ENCODE measurements at regions not wholly inside any gene's neighbourhood (a gene's known extent, or its start where the extent isn't known, plus 50 kb on each side); places are given as distances from the start of the nearest gene placed in this dataset.

DNA sequence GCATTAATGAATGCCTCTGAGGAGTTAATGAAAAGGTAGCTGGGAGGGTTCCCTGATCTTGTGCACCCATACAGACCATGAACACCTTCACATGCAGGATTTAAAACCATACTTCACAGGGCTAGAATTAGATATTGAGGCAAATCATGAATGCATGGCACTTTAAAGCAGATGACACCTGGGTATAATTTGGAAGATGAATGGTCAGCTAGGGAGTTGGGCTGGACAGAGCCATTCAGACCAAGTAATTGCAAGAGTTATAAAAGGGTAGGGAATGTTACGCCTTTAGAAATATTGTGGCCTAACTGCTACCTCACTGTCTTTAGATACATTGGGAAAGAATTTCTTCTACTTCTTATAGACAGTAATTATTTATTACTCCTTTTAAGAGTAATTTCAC is 89.1 kb upstream of the ZNF827 start:
- Histone ChIP-seq H3K36me3 (ENCODE audit: low read depth, missing control alignments) (no peaks in the 10 kb centered on the region), H3K27ac (no peak overlapping the region), H3K4me1 (peaks cover 3% of the 10 kb centered on the region), H3K27me3 (no peaks in the 10 kb centered on the region), H3K9me3 (no peaks in the 10 kb centered on the region), H3K4me3 (no peak overlapping the region)
- intact Hi-C loops (cut with DNase I; ENCODE audit: low total_unique reads) = no loop called here
- WGBS, 2 donors = 84 to 93% methylated on average over 1 of the region's 1 CpG
- DNase-seq = no peak
- TF ChIP-seq, protein P1, sequence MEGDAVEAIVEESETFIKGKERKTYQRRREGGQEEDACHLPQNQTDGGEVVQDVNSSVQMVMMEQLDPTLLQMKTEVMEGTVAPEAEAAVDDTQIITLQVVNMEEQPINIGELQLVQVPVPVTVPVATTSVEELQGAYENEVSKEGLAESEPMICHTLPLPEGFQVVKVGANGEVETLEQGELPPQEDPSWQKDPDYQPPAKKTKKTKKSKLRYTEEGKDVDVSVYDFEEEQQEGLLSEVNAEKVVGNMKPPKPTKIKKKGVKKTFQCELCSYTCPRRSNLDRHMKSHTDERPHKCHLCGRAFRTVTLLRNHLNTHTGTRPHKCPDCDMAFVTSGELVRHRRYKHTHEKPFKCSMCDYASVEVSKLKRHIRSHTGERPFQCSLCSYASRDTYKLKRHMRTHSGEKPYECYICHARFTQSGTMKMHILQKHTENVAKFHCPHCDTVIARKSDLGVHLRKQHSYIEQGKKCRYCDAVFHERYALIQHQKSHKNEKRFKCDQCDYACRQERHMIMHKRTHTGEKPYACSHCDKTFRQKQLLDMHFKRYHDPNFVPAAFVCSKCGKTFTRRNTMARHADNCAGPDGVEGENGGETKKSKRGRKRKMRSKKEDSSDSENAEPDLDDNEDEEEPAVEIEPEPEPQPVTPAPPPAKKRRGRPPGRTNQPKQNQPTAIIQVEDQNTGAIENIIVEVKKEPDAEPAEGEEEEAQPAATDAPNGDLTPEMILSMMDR (IDR thresholded peaks at IDR 0.05) = no peak
- no peak for TF ChIP-seq POLR2A (IDR thresholded peaks at IDR 0.05)

DNA sequence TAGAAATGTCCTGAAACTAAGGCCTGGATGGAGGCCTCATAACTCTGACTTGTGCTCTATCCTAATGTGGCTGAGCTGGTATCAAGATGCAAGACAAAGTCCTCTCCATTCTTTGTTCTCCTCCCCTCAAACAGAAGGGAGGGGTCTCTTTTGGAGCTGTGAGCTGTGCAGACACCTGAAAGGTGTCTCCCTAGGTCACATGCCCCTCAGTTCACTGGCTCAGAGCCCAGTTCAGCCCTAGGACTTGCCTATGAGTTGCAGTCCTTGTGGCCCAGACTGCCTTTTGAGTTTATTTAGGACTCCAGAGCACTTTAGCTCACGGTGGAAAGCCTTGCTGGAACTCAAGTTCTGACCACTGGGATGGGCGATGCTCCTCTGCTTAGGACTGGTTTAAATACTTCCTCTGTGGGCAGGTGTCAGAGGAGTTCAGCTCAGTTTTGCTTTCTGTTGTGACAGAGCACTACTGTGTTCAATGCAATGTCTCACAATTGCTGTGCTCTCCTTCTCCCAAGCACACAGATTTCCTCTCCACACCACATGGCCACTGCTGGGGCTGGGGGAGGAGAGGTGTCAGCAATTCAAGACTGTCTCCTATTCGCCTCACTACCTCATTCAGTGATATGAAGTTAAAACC is 84.8 kb upstream of the ZNF827 start:
- Histone ChIP-seq H3K36me3 (ENCODE audit: low read depth, missing control alignments) (no peaks in the 10 kb centered on the region), H3K4me3 (no peak overlapping the region), H3K27me3 (no peaks in the 10 kb centered on the region), H3K9me3 (no peaks in the 10 kb centered on the region), H3K27ac (no peak overlapping the region), H3K4me1 (no peaks in the 10 kb centered on the region)
- intact Hi-C loops (cut with DNase I; ENCODE audit: low total_unique reads) = no loop called here
- DNase-seq = no peak
- 89 to 92% methylated on average over 3 of the region's 3 CpGs for WGBS, 2 donors
- TF ChIP-seq POLR2A (IDR thresholded peaks at IDR 0.05) = no peak
- TF ChIP-seq, protein P1 (IDR thresholded peaks at IDR 0.05) = no peak

DNA sequence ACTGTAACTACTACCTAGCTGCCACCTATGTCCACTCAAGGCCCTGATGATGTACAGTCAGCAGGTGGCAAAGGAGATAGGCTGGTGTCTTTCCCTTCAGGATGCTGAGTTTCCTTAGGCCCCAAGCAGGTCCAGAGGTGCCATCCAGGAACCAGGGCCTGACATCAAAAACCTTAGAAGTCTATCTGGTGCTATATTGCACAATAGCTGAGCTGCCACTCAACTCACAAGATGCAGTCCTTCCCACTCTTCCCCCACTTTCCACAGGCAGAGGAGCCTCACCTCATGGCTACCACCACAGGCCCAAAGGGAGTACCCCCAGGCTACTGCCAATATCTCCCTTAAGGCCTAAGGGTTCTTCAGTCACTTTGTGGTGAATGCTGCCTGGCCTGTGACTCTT is 83.9 kb upstream of the ZNF827 start:
- DNase-seq = no peak

DNA sequence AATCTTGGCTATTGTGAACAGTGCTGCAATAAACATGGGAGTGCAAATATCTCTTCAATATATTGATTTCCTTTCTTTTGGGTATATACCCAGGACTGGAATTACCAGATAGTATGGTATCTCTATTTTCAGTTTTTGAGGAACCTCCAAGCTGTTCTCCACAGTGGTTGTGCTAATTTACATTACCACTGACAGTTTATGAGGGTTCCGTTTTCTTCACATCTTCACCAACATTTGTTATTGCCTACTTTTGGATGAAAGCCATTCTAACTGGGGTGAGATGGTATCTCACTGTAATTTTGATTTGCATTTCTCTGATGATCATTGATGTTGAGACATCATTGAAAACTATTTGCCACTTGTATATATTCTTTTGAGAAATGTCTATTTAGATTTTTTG is 79.6 kb upstream of the ZNF827 start:
- TF ChIP-seq POLR2A (IDR thresholded peaks at IDR 0.05) = no peak
- TF ChIP-seq, protein P1 (IDR thresholded peaks at IDR 0.05) = no peak
- no peak for DNase-seq
- Histone ChIP-seq H3K27ac (no peak overlapping the region), H3K27me3 (no peaks in the 10 kb centered on the region), H3K36me3 (ENCODE audit: low read depth, missing control alignments) (no peaks in the 10 kb centered on the region), H3K4me1 (no peaks in the 10 kb centered on the region), H3K4me3 (no peak overlapping the region), H3K9me3 (no peaks in the 10 kb centered on the region)
- intact Hi-C loops (cut with DNase I; ENCODE audit: low total_unique reads) = no loop called here
- WGBS, 2 donors = 92 to 93% methylated on average over 1 of the region's 1 CpG

More for the DNA sequence above, 83.9 kb upstream of the ZNF827 start:
- Histone ChIP-seq H3K36me3 (ENCODE audit: low read depth, missing control alignments) (no peaks in the 10 kb centered on the region), H3K4me3 (no peak overlapping the region), H3K4me1 (no peaks in the 10 kb centered on the region), H3K27me3 (no peaks in the 10 kb centered on the region), H3K27ac (no peak overlapping the region), H3K9me3 (no peaks in the 10 kb centered on the region)
- TF ChIP-seq POLR2A (IDR thresholded peaks at IDR 0.05) = no peak
- TF ChIP-seq, protein P1 (IDR thresholded peaks at IDR 0.05) = no peak
- intact Hi-C loops (cut with DNase I; ENCODE audit: low total_unique reads) = no loop called here

DNA sequence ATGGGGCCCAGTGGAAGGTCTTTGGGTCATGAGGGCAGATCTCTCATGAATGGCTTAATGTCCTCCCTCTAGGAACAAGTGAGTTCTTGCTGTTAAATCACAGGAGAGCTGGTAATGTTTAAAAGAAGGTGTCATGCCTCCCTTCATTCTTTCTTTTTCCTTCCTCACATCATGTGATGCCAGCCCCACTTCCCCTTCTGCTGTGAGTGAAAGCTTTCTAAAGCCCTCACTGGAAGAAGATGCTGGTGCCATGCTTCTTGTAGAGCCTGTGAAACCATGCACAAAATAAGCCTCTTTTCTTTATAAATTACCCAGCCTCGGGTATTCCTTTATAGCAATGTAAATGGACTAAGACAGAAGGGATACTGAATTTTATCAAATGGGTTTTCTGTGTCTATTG is 66.1 kb upstream of the ZNF827 start:
- no peaks in the 10 kb centered on the region for H3K27me3 ChIP-seq
- no peak overlapping the region for H3K27ac ChIP-seq
- TF ChIP-seq, protein P1 (IDR thresholded peaks at IDR 0.05) = no peak
- TF ChIP-seq POLR2A (IDR thresholded peaks at IDR 0.05) = no peak
- WGBS, 2 donors = 91% methylated on average over 1 of the region's 1 CpG; no CpG with 5 or more reads in 1 of the 2 donors
- no peak for DNase-seq
- no peak overlapping the region for H3K4me3 ChIP-seq
- H3K36me3 ChIP-seq (ENCODE audit: low read depth, missing control alignments) = no peaks in the 10 kb centered on the region
- H3K9me3 ChIP-seq = no peaks in the 10 kb centered on the region
- intact Hi-C loops (cut with DNase I; ENCODE audit: low total_unique reads) = no loop called here
- no peaks in the 10 kb centered on the region for H3K4me1 ChIP-seq
